RPMI8226 (cell line): ENCODE measurements at regions not wholly inside any gene's neighbourhood (a gene's known extent, or its start where the extent isn't known, plus 50 kb on each side); places are given as distances from the start of the nearest gene placed in this dataset.
A peak's percentile ranks its signal among the peaks of the same experiment; 100 is the strongest.

Experiments
- DNase-seq: peaks from one replicate; pipeline ENCODE4 v3.0.0-alpha.2; 2015

DNA sequence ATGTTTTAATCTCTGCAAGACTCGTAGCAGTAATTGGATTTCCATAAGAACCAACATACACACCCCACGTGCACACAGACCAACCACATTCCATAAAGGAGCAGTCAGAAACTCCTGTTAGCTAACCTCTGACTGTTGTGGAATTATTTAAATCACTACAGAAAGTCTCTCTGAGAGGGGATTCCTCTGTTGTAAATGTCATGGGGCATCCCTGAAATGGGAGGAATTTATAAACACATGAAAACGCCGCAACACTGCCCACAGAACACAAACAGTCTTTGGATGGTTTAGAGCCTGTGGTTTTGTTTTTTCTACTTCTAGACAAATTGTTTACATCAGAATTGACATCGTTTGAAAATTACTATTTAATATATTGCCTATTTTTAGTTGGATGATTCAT lies 740.1 kb upstream of the GRM7 start:
- DNase-seq = no peak

DNA sequence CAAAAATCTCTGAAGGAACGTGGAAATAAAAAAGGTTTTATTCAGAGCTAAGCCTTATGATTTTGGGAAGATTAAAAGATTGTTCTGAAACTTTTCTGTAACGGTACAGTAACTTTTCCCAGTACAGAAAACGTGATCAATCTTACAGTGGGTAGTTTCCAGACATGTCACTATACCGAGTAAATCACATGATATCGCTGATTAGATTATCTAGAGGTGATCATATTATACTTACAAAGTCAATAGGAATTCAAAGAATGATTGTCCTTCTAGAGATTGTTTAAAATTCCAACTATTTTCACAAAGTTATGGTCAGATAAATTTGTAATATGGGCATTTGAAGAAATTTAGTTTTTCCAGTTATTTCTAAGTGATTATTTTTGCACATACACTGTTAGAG lies 736.0 kb upstream of the GRM7 start:
- DNase-seq = no peak

DNA sequence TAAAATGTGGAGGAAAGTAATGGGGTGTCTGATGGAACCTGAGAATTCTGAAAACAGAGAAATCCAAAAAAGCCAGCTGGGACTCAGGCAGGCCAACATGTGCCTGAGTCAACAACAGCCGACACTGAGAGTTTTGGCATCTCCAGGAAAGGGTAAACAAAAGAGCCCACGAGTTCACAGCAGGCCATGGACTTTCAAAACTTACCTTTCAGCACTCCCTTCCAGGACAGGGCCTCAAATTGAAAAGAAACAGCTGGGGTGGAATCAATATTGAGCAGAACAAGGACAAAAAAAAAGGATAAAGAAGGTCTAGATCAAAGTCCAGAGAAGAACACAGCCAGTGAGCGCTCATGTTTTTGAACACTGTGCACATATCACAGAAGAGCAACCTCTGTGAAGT lies 735.4 kb upstream of the GRM7 start:
- no peak for DNase-seq

DNA sequence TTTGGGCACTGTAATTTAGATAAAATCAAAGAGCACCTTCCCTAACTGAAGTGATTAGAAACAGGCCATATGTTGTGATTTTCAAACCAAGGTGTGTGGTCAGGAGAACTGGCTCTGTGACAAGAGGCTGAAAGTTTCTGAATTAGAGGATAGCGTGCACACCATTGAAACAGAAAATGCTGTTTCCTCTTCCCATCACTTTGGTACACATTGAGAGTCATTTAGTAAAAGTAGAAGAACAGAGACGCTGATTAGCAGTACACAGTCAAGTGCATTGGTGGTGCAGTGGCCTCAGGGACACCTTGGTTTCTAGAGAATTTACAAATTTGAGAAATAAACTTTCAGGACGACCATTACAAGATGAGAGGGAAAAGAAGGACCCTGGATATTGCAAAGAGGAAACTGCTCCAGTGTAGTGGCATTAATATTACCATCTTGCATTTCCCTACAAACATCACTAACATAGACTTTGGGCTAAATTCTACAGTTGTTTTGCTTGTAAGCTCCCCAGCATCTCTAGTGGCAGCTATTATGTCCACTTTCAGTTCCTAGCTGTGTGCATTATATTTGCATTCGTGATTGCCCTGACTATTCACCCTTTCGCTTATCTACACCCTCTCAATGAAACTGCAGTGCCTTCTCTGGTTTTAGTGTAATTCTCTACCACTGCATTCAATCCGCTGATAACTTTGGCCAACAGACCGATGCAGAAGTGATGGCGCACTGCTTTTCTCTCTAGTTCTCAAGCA lies 728.1 kb upstream of the GRM7 start:
- no peak for DNase-seq

DNA sequence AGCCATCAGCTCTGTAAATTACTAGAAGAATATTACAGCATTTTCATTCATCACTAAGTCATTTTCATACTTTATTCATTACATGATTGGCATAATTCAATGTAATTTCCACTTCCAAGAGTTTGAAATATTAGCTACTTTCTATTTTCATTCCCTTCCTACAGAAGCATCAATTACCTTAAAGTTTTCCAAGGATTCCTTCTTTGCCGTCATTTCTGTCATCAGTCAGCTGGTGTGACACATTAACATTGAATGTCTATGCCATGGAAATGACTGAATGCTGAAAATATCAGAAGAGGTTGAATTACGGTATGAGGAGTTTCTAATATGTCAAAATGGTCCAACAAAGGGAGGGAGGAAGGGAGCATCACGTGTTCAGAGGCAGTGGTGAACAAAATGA lies 718.2 kb upstream of the GRM7 start:
- DNase-seq = no peak

DNA sequence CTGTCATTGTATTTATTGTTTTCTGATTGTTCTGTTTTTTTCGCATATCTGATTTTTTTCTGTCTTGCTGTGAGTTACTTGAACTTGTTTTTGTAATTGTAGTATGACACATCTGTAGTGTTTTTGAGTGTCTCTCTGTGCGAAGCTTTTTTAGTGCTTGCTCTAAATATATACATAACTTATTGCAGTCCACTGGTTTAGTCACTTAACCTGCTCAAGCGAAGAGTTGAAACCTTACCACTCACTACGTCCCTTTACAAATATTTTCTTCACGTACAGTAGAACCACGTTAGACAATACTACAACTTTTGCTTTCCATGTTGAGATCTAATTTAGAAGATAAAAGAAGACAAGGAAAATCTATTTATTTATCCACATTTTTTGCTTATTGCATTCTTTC lies 713.0 kb upstream of the GRM7 start:
- no peak for DNase-seq

DNA sequence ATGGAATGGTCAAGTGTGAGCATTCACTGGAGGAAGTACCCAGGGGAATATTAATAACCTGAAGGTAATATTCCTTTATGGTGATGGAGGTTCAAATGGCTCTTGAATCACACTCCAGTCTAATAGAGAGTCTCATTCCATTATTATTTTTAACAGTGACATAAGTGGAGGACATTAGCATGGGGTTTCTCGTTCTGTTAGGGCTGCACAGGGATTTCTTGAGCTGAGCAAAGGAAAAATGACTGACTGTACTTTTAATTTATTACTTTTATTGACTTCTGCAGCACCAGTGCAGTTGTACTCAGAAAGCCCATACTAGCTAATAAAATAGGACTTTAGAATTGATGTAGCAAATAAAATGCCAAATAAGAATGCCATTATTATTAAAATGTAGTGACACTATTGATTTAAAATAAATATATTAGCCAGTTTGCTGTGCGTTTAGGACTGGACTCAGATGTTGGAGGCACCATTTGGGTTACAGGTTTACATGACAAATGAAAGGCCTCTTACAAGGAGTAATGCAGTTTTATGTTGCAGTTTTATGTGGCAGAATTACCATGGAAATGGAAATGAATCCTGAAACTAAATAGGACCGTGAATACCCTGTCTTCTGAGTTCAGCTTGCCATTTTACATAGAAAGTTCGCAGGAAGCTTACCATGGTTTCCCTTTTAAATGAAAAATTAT lies 705.1 kb upstream of the GRM7 start:
- no peak for DNase-seq

DNA sequence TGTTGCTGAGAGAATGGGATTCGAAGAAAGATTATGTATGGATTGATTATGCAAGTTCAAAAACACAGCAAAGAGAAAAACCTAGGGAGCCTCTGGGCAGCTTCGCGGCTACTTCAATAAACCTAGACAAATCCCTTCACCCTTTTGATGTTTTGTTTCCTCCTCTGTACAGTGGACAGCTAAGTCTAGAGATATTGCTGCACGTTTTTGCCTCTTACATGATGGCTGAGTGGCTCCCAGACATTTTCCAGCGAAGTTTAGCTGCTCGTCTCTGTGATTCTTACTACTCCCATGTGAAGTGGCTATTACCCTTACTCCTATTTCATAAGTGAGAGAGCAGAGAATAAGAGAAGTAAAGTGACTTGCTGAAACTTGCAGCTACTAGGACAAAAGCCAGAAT lies 695.0 kb upstream of the GRM7 start:
- DNase-seq = no peak

DNA sequence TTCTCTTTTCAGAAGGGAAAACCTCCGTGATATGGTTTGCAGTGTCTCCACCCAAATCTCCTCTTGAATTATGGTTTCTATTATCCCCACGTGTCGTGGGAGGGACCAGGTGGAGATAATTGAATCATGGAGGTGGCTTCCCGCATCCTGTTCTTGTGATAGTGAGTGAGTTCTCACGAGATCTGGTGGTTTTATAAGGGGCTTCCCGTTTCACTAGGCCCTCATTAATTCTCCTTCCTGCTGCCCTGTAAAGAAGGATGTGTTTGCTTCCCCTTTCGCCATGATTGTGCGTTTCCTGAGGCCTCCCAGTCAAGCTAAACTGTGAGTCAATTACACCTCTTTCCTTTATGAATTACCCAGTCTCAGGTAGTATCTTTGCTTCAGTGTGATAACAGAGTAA lies 692.7 kb upstream of the GRM7 start:
- no peak for DNase-seq

DNA sequence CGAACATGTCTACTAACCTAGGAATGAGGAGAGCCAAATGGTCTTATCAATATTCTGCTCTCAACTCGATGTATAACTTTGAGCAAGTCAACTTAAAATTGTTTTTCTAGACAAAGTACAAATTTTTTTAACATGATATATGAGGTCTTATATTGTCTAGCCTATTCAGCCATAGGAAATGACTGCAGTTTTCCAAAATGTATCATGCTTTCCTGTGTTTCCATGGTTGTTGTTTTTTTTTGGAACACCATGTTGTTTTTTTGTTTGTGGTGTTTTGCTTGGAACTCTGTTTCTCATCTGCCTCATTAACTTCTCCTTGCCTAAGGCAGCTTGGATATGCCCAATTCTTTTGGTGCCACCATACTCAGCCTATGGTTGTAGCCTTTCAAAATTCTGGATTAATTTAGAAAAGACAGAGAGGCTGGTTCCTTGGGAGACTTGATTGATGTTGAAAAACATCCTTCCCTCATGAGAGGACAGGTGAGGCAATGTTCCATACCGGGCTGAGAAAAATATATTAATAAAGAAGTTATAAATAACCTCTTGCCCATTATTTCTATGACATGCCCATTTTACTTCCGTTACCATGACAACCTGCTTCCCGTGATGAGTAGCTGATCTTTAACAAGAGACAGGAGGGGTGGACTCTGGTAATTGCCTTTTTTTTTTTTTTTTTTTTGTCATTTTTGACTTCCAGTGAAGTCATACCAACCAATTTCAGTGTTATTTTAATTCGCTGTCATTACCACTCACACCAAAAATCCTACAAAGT lies 687.9 kb upstream of the GRM7 start:
- DNase-seq = no peak

DNA sequence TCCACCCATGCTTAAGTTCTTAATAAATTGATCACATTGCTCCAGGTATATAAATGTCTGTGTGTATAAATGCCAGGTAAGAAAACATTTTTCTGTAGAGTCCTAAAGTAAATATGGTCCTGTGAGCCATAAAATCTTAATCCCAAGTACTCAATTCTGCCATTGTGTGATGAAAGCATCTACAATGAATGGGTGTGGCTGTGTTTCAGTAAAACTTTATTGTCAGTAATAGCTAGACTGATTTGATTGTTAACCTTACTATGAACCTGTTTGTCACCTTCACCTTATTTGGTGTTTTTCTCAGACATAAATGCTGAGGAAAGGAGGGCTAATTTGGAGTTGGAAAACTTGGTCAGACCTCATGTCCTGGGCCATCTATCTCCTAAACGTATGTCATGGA lies 683.5 kb upstream of the GRM7 start:
- DNase-seq = no peak

DNA sequence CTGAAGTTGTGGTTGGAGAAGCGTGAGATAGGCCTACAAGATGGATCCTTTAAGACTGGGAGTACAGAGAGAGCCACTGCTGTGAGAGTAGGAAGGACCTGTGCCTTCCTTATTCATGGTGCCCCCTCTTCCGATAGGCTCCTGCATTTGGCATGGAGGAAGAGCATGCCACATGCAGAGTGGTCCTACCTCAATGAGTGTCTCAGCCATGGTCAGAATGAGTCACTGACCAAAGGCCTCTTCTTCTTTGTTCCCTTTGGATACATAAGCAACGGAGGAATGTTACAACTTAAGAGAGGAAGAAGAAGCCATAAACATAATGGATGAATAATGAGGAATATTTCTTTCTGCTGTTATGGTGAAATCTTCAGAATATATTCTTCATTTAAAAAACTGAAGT lies 681.2 kb upstream of the GRM7 start:
- no peak for DNase-seq

DNA sequence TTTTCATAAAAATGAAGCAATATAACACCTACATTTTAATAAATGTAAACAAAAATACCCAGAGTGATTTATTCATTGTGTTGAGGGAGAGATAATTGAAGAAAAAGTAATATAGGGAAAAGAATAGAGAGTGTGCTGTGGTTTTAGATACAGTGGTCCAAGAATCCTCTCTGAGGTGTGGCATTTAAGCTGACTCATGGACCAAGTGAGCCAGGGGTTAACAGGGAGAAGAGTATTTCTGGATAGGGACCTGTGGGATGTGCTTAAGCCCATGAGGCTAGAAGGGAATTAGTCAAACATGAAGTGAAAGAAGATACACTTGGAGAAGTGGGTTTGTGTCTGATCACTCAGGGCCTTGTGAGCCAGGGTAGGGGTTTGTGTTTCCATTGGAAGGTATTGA lies 680.7 kb upstream of the GRM7 start:
- no peak for DNase-seq

DNA sequence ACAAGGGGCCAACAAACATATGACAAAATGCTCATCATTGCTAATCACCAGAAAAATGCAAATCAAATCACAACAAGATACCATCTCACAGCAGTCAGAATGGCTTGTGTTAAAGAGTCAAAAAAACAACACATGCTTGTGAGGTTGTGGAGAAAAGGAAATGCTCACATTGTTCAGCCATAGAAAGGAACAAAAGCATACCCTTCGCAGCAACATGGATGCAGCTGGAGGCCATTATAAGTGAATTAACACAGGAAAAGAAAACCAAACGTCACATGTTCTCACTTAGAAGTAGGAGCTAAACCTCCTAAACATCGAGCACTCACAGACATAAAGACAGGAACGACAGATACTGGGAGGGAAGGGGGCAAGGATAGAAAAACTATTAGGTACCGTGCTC lies 678.4 kb upstream of the GRM7 start:
- no peak for DNase-seq

DNA sequence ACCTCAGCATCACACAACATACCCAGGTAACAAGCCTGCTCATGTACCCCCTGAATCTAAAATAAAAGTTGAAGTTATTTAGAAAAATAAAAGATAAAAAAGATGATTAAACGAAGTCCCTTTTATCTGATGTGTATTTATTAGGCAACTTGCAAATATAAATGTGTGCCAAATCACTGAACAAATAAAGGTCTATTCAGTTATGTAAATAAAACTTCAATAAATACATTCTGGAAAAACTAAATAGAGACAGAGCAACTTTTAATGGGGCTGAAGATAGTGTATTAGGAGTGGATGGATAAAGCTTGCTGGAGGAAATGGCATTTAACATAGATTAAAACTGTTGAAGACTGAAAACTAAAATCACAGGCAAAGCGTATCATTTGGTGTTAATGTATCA lies 678.0 kb upstream of the GRM7 start:
- DNase-seq = no peak

DNA sequence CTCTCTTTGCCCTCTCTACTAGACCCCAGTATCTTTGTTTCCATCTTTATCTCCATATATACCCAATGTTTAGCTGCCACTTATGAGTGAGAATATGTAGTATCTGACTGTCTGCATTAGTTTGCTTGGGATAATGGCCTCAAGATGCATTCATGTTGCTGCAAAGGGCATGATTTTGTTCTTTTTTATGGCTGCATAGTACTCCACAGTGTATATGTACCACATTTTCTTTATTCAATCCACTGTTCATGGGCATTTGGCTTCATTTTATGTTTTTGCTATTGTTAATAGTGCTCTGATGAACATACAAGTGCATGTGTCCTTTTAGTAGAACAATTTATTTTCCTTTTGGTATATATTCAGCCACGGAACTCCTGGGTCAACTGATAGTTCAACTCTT lies 671.5 kb upstream of the GRM7 start:
- DNase-seq = no peak

DNA sequence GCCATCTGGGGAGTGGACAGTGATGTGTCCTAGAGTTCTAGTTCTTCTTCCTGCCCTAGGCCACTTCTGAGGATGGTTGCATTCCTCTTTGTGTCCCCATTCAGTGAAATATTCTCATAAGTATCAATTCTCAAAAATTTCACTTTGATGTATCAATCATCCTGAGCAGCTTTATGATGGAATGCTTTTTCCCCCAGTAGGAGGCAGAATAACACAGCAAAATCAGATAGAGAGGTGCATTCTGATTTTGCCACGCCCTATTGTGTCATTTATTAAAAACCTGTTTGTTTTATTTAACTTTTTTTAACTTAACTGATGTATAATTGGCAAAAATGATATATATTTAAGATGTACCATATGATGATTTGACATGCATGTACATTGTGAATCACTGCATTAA lies 656.0 kb upstream of the GRM7 start:
- peak; percentile 32 for DNase-seq

DNA sequence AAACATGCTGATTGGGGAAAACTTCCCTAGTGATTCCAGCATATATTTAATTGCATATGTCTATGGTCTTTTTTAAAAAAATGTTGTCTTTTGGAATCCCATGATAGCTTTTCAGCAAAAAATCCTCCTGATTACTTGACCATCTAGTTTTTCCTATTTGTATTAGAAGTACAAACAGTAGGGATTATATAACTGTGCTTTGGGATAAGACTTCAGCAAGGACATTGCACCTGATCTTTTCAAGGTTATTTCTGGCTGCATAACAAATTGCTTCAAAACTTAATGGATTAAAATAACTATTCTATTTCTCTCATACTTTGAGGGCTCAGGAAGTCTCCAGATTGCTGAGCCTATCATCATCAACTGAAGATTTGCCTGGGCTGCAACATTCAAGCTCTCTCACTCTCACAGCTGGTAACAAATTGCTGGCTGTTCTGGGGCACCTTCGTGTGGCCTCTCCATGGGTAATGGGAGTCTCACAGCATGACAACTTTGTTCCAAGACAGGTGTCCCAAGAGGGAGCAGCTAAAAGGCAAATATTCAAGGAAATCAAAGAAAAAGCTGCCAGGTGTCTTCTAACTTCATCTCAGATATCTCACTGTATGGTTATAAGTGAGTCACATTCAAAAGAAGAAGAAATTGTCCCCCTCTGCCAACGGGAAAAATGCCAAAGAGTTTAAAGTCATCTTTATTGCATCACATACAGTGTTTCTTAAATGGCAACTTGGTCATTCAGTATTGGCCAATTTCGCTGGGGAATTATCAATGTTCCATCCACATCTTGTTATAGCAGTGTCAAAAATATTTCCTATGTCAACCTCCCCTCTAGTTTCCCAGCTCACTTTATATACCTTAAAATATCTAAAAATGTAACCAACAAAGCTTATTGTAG lies 644.5 kb upstream of the GRM7 start:
- peak; percentile 29 for DNase-seq

DNA sequence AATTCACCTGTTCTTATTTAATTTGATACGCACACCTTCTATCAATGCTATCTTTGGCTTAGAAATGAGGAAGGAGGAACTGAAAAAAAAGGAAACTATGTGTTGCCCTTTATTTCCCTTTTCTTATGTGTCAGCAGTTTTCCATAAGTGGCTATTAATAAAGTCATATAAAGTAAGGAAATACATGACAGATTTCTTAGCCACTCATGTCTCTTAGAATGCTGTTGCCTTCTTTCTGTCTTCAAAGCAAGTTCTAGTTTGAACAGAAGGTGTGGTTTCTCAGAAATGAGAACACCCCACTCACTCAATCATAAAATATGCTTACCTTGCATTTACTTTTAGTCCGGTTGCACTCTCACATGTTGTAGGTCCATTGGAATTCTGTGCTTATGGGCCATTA lies 640.5 kb upstream of the GRM7 start:
- DNase-seq = peak; percentile 43

DNA sequence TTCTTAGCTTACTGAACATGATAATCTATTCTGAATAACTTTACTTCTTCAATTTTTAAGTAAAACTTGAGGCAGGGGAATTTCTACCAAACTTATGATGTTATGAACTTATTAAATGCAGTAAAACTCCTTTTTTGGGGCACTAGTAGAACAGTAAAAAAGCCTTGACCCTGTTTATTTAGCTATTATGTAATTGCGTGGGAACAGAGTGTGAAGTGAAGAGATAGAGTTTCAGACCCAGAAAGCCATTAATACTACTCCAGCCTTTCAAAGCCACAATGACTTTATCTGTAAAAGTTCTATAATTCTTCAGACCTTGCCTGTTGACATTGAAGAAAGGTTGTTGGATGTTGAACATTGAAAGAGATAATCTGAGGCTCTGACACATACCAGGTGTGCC lies 638.8 kb upstream of the GRM7 start:
- DNase-seq = no peak

DNA sequence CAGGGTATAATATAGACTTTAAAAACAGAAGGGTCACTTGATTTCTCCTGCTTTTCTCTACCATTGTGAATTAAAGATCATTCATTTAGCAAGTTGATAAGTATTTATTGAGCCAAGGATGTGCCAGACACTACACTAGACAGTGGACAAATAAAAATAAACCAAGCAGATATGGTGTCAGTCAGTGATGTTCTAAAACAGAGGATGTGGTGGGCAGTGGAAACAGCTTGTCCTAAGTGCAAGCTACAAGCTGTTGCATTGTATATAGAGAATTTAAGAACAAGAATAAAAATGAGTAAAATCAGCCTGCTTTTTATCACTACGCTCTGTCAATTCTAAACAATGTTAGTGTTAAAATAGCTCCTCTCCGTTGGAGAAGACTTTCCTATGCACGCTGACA lies 637.3 kb upstream of the GRM7 start:
- no peak for DNase-seq

DNA sequence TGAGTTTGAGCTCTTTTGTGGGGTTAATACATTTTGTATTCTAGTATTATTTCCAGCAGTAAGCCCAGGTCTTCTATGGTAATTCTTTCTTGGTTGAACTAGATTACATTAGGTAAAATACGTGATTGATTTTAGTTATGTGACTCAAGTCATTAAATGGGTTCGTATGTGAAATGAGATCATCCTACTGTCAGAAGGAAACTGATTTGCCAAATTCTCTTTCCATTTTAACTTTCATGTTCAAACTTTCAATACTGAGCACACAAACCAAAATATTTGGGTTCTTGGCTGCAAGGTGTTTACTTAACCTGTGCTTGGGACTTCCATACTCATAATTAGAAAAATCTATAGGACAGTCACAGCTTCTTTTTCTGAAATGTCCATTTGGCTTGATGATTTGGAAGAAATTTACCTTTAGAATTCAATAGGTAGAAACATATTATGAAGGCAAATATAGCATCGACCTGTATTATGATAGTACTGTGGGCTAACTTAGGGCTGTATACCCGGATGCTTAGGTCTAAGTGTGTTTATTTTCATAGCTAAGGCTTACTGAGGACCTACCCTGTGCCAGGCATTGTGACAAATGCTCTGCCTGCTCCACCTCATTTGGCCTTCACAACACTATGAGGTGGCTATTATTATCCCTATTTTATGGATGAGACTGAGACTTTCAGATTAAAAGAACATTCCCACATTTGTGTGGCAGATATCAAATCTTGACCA lies 631.8 kb upstream of the GRM7 start:
- no peak for DNase-seq
